Esophagus (tissue), 2 donors: ENCODE measurements at regions not wholly inside any gene's neighbourhood (a gene's known extent, or its start where the extent isn't known, plus 50 kb on each side); places are given as distances from the start of the nearest gene placed in this dataset.

Experiments used
- H3K27ac ChIP-seq, 2 donors: one replicate each; pipeline ENCODE4 v1.5.1; 2013; ENCODE audit warnings: low read depth in 2 of 2, mild to moderate bottlenecking in 2 of 2, inconsistent platforms in 1 of 2, low read length in 1 of 2, moderate library complexity in 1 of 2
- H3K27me3 ChIP-seq, 2 donors: one replicate each; pipeline ENCODE4 v1.6.1; 2013; ENCODE audit warnings: low read length in 2 of 2, control low read depth in 1 of 2, mild to moderate bottlenecking in 1 of 2; ENCODE audit not compliant: insufficient read depth in 2 of 2, control insufficient read depth in 1 of 2
- H3K36me3 ChIP-seq, 2 donors: one replicate each; pipeline ENCODE4 v1.6.1; 2013; ENCODE audit warnings: low read length in 1 of 2; ENCODE audit not compliant: control insufficient read depth in 2 of 2, insufficient read depth in 2 of 2
- H3K4me1 ChIP-seq, 2 donors: one replicate each; pipeline ENCODE4 v1.6.1; 2013; ENCODE audit warnings: low read length in 1 of 2; ENCODE audit not compliant: control insufficient read depth in 2 of 2, insufficient read depth in 2 of 2
- H3K4me3 ChIP-seq, 2 donors: one replicate each; pipeline ENCODE4 v1.5.1; 2013; ENCODE audit warnings: low read length in 2 of 2, mild to moderate bottlenecking in 2 of 2, low read depth in 1 of 2, moderate library complexity in 1 of 2
- H3K9me3 ChIP-seq, 2 donors: one replicate each; pipeline ENCODE4 v1.6.1; 2013; ENCODE audit warnings: mild to moderate bottlenecking in 2 of 2, low read depth in 1 of 2, low read length in 1 of 2, moderate library complexity in 1 of 2; ENCODE audit not compliant: control insufficient read depth in 2 of 2, insufficient read depth in 1 of 2
- WGBS, 2 donors: extraction: QIAGEN DNeasy Blood & Tissue Kit; methylation state at CpG; one replicate each; pipeline ENCODE4 v1.1.7; 2013; 5-methylcytosine and 5-hydroxymethylcytosine counted together
- donor health status: healthy with polysubstance abuse.
- donor health status: Bipolar disorder and iron deficiency.

- Histone ChIP-seq H3K36me3 (no peaks in the 10 kb centered on the region), H3K4me3 (no peak overlapping the region), H3K9me3 (no peaks in the 10 kb centered on the region), H3K4me1 (no peaks in the 10 kb centered on the region), H3K27ac (no peak overlapping the region), H3K27me3 (no peaks in the 10 kb centered on the region)
- 30 to 37% methylated on average over 9 of the region's 9 CpGs for WGBS, 2 donors
Measured at GRCh38 chr11:19398772-19399527, 158.2 kb upstream of the E2F8 start.

GRCh38 chr11:19398273-19398672 lies 157.5 kb upstream of the E2F8 start:
- Histone ChIP-seq H3K4me1 (no peaks in the 10 kb centered on the region), H3K4me3 (no peak overlapping the region), H3K27ac (no peak overlapping the region), H3K9me3 (no peaks in the 10 kb centered on the region), H3K36me3 (no peaks in the 10 kb centered on the region), H3K27me3 (no peaks in the 10 kb centered on the region)
- WGBS, 2 donors: 72 to 76% methylated on average over 5 of the region's 5 CpGs

GRCh38 chr11:19395050-19395449 lies 154.3 kb upstream of the E2F8 start:
- Histone ChIP-seq H3K9me3 (no peaks in the 10 kb centered on the region), H3K27ac (no peak overlapping the region), H3K36me3 (no peaks in the 10 kb centered on the region), H3K4me1 (no peaks in the 10 kb centered on the region), H3K27me3 (no peaks in the 10 kb centered on the region), H3K4me3 (no peak overlapping the region)
- 62 to 65% methylated on average over 3 of the region's 3 CpGs for WGBS, 2 donors

GRCh38 chr11:19394525-19395016 lies 153.8 kb upstream of the E2F8 start:
- no peaks in the 10 kb centered on the region for H3K4me1 ChIP-seq
- no peak overlapping the region for H3K4me3 ChIP-seq
- no peaks in the 10 kb centered on the region for H3K9me3 ChIP-seq
- H3K27me3 ChIP-seq: no peaks in the 10 kb centered on the region
- no peaks in the 10 kb centered on the region for H3K36me3 ChIP-seq
- 68 to 74% methylated on average over 5 of the region's 5 CpGs for WGBS, 2 donors
- no peak overlapping the region for H3K27ac ChIP-seq

- Histone ChIP-seq H3K4me3 (no peak overlapping the region), H3K4me1 (no peaks in the 10 kb centered on the region), H3K27ac (no peak overlapping the region), H3K36me3 (no peaks in the 10 kb centered on the region), H3K9me3 (no peaks in the 10 kb centered on the region), H3K27me3 (no peaks in the 10 kb centered on the region)
- WGBS, 2 donors: 63 to 66% methylated on average over 1 of the region's 1 CpG
Measured at GRCh38 chr11:19393941-19394340, 153.2 kb upstream of the E2F8 start.

GRCh38 chr11:19392847-19393518 lies 152.2 kb upstream of the E2F8 start:
- Histone ChIP-seq H3K27me3 (no peaks in the 10 kb centered on the region), H3K4me3 (no peak overlapping the region), H3K36me3 (no peaks in the 10 kb centered on the region), H3K9me3 (no peaks in the 10 kb centered on the region), H3K4me1 (no peaks in the 10 kb centered on the region), H3K27ac (no peak overlapping the region)
- WGBS, 2 donors: 74 to 76% methylated on average over 3 of the region's 3 CpGs

GRCh38 chr11:19392321-19392720 lies 151.6 kb upstream of the E2F8 start:
- Histone ChIP-seq H3K36me3 (no peaks in the 10 kb centered on the region), H3K27ac (no peak overlapping the region), H3K4me3 (no peak overlapping the region), H3K9me3 (no peaks in the 10 kb centered on the region), H3K27me3 (no peaks in the 10 kb centered on the region), H3K4me1 (no peaks in the 10 kb centered on the region)
- WGBS, 2 donors: 82 to 85% methylated on average over 3 of the region's 3 CpGs

- Histone ChIP-seq H3K4me1 (no peaks in the 10 kb centered on the region), H3K4me3 (no peak overlapping the region), H3K27ac (no peak overlapping the region), H3K9me3 (no peaks in the 10 kb centered on the region), H3K36me3 (no peaks in the 10 kb centered on the region), H3K27me3 (no peaks in the 10 kb centered on the region)
- 65% methylated on average over 2 of the region's 2 CpGs for WGBS, 2 donors
Measured at GRCh38 chr11:19391652-19392051, 150.9 kb upstream of the E2F8 start.

GRCh38 chr11:19391026-19391425 lies 150.3 kb upstream of the E2F8 start:
- Histone ChIP-seq H3K27ac (no peak overlapping the region), H3K4me1 (no peaks in the 10 kb centered on the region), H3K4me3 (no peak overlapping the region), H3K27me3 (no peaks in the 10 kb centered on the region), H3K36me3 (no peaks in the 10 kb centered on the region), H3K9me3 (no peaks in the 10 kb centered on the region)
- 84 to 86% methylated on average over 3 of the region's 3 CpGs for WGBS, 2 donors
